Gastrocnemius medialis (tissue), 4 donors: ENCODE measurements at regions not wholly inside any gene's neighbourhood (a gene's known extent, or its start where the extent isn't known, plus 50 kb on each side); places are given as distances from the start of the nearest gene placed in this dataset.
"Not testable (repeated sequence)": the region's sequence is repeated elsewhere in the genome, so short reads cannot be mapped to it uniquely, and the experiment has no call there.

ENCODE experiments used
- ATAC-seq, 2 donors: fragments of 150-250 bp; one replicate each; pipeline ENCODE4 v1.9.1; 2016
- DNase-seq, 2 donors: peaks; one replicate each; pipeline ENCODE4 v3.0.0-alpha.2; 2019
- H3K27ac ChIP-seq, 4 donors: fragments of 200-600 bp; sonication (generic); 1 replicate in 1 of 4; 2 replicates in 3 of 4; pipeline ENCODE4 v1.5.1; 2016 to 2018; ENCODE audit warnings: mild to moderate bottlenecking in 2 of 4, moderate library complexity in 1 of 4
- H3K27me3 ChIP-seq, 3 donors: fragments of 200-600 bp; sonication (generic) in 2 of 3; 1 replicate in 1 of 3; 2 replicates in 2 of 3; pipeline versions ENCODE4 v1.5.1 to v1.6.0; 2016 to 2019; ENCODE audit warnings: mild to moderate bottlenecking in 1 of 3, moderate library complexity in 1 of 3
- H3K36me3 ChIP-seq, 2 donors: fragments of 200-600 bp; sonication (generic) in 1 of 2; one replicate each; pipeline ENCODE4 v1.5.1; 2017 to 2018
- H3K4me1 ChIP-seq, 2 donors: fragments of 200-600 bp; sonication (generic) in 1 of 2; one replicate each; pipeline ENCODE4 v1.5.1; 2016 to 2017; ENCODE audit warnings: mild to moderate bottlenecking in 2 of 2
- H3K4me3 ChIP-seq, 4 donors: fragments of 200-600 bp; sonication (generic) in 3 of 4; 1 replicate in 1 of 4; 2 replicates in 3 of 4; pipeline ENCODE4 v1.5.1; 2016 to 2019; ENCODE audit warnings: mild to moderate bottlenecking in 2 of 4
- H3K9me3 ChIP-seq, 3 donors: fragments of 200-600 bp; sonication (generic) in 2 of 3; 1 replicate in 1 of 3; 2 replicates in 2 of 3; pipeline ENCODE4 v1.5.1; 2016 to 2019
- CTCF ChIP-seq, 5 experiments: fragments of 450-650 bp in 3 of 5; fragments of 200-600 bp in 2 of 5; sonication (generic) in 2 of 5; IDR thresholded peaks in 4 of 5; conservative IDR thresholded peaks in 1 of 5; 1 replicate in 4 of 5; 2 replicates in 1 of 5; pipeline ENCODE4 v1.5.1; 2016 to 2019; ENCODE audit warnings: antibody characterized with exemption in 5 of 5, mild to moderate bottlenecking in 3 of 5, moderate library complexity in 3 of 5
- POLR2A ChIP-seq, 2 donors: fragments of 450-650 bp; IDR thresholded peaks; one replicate each; pipeline ENCODE4 v1.6.1; 2017; ENCODE audit warnings: antibody characterized with exemption in 2 of 2, mild to moderate bottlenecking in 2 of 2, moderate library complexity in 2 of 2
- in situ Hi-C, 4 donors: fragments of 200-750 bp; cut with MboI; loops; one replicate each; pipeline versions ENCODE4 v1.15.0 to v1.8.0; 2017; ENCODE audit warnings: low sequenced_read_pairs in 4 of 4
- intact Hi-C: fragments of 100-400 bp; cut with DNase I; formaldehyde crosslinking; loops from one replicate; pipeline ENCODE4 v1.15.1; 2023; ENCODE audit warnings: low total_unique reads

GRCh38 chr7:34225193-34225592 is 319.9 kb downstream of the BMPER start:
- no peaks in the 10 kb centered on the region for H3K36me3 ChIP-seq
- no peak overlapping the region for H3K27ac ChIP-seq
- no peaks in the 10 kb centered on the region for H3K27me3 ChIP-seq
- H3K4me1 ChIP-seq: no peaks in the 10 kb centered on the region
- TF ChIP-seq POLR2A (IDR thresholded peaks at IDR 0.05) (no peak), CTCF (IDR thresholded peaks at IDR 0.05 in 4 of 5, conservative IDR thresholded peaks at IDR 0.05 in 1 of 5) (no peak)
- H3K9me3 ChIP-seq: no peaks in the 10 kb centered on the region
- no peak overlapping the region for H3K4me3 ChIP-seq
- DNase-seq (no peak), ATAC-seq (no peak)
- intact Hi-C loops (no loop called here), in situ Hi-C loops (no loop called here)

- in situ Hi-C loops: no loop called here
Observed at GRCh38 chr7:34227525-34227924, 322.2 kb downstream of the BMPER start.

GRCh38 chr7:34235101-34235500 is 329.8 kb downstream of the BMPER start:
- in situ Hi-C loops, H3K4me1 ChIP-seq, H3K36me3 ChIP-seq, intact Hi-C loops, H3K9me3 ChIP-seq, H3K27me3 ChIP-seq, DNase-seq, H3K27ac ChIP-seq, H3K4me3 ChIP-seq, ATAC-seq: not testable (repeated sequence)

More at GRCh38 chr7:34227525-34227924, 322.2 kb downstream of the BMPER start:
- Histone ChIP-seq H3K36me3 (no peaks in the 10 kb centered on the region), H3K9me3 (no peaks in the 10 kb centered on the region), H3K4me3 (no peak overlapping the region), H3K4me1 (no peaks in the 10 kb centered on the region), H3K27ac (no peak overlapping the region), H3K27me3 (no peaks in the 10 kb centered on the region)
- no peak for ATAC-seq
- TF ChIP-seq POLR2A (IDR thresholded peaks at IDR 0.05) (no peak), CTCF (IDR thresholded peaks at IDR 0.05 in 4 of 5, conservative IDR thresholded peaks at IDR 0.05 in 1 of 5) (no peak)
- intact Hi-C loops: no loop called here
- no peak for DNase-seq

GRCh38 chr7:34236057-34236456 is 330.7 kb downstream of the BMPER start:
- no peak overlapping the region for H3K27ac ChIP-seq
- no peaks in the 10 kb centered on the region for H3K27me3 ChIP-seq
- H3K4me1 ChIP-seq: no peaks in the 10 kb centered on the region
- no peak for TF ChIP-seq CTCF (IDR thresholded peaks at IDR 0.05 in 4 of 5, conservative IDR thresholded peaks at IDR 0.05 in 1 of 5)
- no peak for TF ChIP-seq POLR2A (IDR thresholded peaks at IDR 0.05)
- H3K4me3 ChIP-seq: no peak overlapping the region
- H3K36me3 ChIP-seq: no peaks in the 10 kb centered on the region
- no peaks in the 10 kb centered on the region for H3K9me3 ChIP-seq
- ATAC-seq (no peak), DNase-seq (no peak)
- intact Hi-C loops: no loop called here
- in situ Hi-C loops: no loop called here

- Histone ChIP-seq H3K27ac (no peak overlapping the region), H3K4me3 (no peak overlapping the region), H3K4me1 (no peaks in the 10 kb centered on the region), H3K9me3 (no peaks in the 10 kb centered on the region), H3K27me3 (no peaks in the 10 kb centered on the region), H3K36me3 (no peaks in the 10 kb centered on the region)
- no peak for TF ChIP-seq CTCF (IDR thresholded peaks at IDR 0.05 in 4 of 5, conservative IDR thresholded peaks at IDR 0.05 in 1 of 5)
- TF ChIP-seq POLR2A (IDR thresholded peaks at IDR 0.05): no peak
- in situ Hi-C loops: no loop called here
- intact Hi-C loops: no loop called here
- ATAC-seq (no peak), DNase-seq (no peak)
Observed at GRCh38 chr7:34236839-34237492, 331.6 kb downstream of the BMPER start.
